ENCODE measurements at regions not wholly inside any gene's neighbourhood (a gene's known extent, or its start where the extent isn't known, plus 50 kb on each side); places are given as distances from the start of the nearest gene placed in this dataset.

- no peak for TF ChIP-seq CTCF (conservative IDR thresholded peaks at IDR 0.05)
- TF ChIP-seq ZFX (IDR thresholded peaks at IDR 0.05) = no peak
- no peak overlapping the region for H3K27ac ChIP-seq
Measured at GRCh38 chr16:63933841-63934240, 1188.0 kb downstream of the CDH11 start.

- TF ChIP-seq ZFX (IDR thresholded peaks at IDR 0.05) = no peak
- TF ChIP-seq CTCF (conservative IDR thresholded peaks at IDR 0.05) = no peak
- H3K27ac ChIP-seq = no peak overlapping the region
Measured at GRCh38 chr16:63928421-63928820, 1193.4 kb downstream of the CDH11 start.

DNA sequence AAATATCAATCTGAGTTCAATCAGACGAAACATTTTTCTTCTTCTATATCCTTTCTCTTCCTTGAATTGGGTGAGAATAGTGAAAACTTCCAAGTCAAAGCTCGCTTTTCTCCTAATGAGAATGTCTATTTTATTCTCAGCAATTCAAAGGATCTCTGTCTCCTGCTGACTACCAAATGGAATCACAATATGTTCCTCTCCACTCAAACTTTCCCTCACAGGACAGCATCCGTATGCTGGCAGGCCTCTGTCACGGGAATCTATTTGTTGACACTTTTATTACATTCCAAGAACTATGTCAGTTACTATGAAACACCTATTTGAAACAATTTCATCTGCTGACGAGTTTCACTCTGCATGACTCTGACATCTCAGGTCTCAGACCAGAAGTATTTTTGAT lies 1196.6 kb downstream of the CDH11 start:
- H3K27ac ChIP-seq = no peak overlapping the region
- TF ChIP-seq CTCF (conservative IDR thresholded peaks at IDR 0.05) (no peak), ZFX (IDR thresholded peaks at IDR 0.05) (no peak)

DNA sequence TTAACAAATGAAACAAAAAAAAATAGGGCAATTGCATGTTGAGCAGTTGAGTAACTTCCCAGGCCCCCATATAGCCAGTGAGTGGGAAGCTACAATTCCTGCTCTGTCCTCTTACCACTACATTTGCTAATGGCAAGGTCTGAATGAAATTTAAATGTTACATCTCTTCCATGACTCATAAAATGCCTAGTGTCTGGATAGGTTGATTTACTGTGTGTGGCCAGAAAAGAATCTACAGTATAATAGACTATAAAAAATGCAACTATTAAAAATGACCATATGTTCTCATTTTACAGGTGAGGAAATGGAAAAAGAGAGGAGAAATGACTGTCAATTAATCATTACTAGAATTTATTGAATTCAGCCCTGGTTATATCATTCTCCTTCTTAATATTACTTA lies 1199.3 kb downstream of the CDH11 start:
- H3K27ac ChIP-seq = no peak overlapping the region
- TF ChIP-seq CTCF (conservative IDR thresholded peaks at IDR 0.05) (no peak), ZFX (IDR thresholded peaks at IDR 0.05) (no peak)

DNA sequence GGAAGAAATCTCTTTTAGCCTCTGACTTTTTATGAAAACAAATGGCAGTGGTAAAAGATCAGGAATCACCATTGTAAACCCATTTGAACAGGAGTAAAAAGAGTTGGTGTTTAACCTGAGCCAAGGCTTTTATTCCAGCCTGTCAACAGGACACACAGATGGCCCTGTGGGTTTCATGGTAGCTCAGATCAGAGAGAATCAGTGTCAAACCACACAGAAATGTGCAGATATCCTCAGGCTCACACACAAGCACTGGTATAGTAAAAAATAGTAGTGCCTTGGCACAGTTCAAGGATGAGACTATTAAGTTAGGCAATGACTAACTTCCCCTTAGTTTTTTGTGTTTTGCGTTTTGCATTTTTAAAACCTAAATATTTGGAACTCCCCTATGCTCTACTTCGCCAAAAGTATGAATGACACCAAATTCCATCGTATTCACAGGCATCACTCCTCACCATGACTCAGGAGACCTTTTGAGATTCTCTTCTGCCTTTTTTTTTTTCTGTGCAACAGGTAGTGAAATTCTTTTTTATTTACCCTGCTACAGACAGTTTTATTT lies 1200.0 kb downstream of the CDH11 start:
- TF ChIP-seq CTCF (conservative IDR thresholded peaks at IDR 0.05) (no peak), ZFX (IDR thresholded peaks at IDR 0.05) (no peak)
- no peak overlapping the region for H3K27ac ChIP-seq

DNA sequence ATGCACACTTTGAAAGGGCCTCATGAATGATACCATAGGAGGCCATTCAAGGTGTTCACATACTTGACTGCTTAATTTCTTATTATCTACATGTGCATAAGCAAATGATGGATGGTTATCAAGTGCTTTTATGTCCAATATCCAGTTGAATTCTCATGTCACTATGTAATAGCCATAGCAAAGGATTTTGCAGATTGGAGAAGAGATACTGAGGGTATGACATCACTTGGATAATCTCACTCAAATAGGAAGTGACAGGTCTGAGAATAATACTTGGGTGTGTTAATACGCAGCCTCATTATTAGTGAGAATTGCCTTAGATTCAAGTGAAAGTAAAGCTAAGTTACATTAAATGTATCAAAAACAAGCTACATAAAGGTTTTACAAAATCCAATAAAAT lies 1208.6 kb downstream of the CDH11 start:
- no peak for TF ChIP-seq CTCF (conservative IDR thresholded peaks at IDR 0.05)
- no peak overlapping the region for H3K27ac ChIP-seq

DNA sequence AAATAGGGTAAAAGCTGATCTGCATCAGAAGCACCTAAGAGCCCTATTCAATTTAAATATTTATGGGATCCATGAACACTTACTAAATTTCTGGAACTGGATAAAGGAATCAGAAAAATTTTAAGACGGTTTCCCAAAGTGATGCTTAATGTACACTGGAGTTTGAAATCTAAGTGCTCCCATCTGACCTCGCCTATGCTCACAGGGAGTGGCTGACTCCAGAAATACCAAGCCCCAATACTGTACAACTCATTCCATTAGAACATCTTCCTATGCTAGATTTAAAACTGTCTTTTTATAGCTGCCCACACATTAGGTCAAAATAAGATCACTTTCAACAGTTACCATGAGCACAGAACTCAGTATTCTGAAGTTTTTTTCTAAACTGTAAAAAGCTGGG lies 1214.6 kb downstream of the CDH11 start:
- no peak overlapping the region for H3K27ac ChIP-seq
- TF ChIP-seq ZFX (IDR thresholded peaks at IDR 0.05) = no peak
- no peak for TF ChIP-seq CTCF (conservative IDR thresholded peaks at IDR 0.05)

Measured in C4-2B (cell line).